ENCODE measurements at regions not wholly inside any gene's neighbourhood (a gene's known extent, or its start where the extent isn't known, plus 50 kb on each side); places are given as distances from the start of the nearest gene placed in this dataset.
A peak's percentile ranks its signal among the peaks of the same experiment; 100 is the strongest.

DNA sequence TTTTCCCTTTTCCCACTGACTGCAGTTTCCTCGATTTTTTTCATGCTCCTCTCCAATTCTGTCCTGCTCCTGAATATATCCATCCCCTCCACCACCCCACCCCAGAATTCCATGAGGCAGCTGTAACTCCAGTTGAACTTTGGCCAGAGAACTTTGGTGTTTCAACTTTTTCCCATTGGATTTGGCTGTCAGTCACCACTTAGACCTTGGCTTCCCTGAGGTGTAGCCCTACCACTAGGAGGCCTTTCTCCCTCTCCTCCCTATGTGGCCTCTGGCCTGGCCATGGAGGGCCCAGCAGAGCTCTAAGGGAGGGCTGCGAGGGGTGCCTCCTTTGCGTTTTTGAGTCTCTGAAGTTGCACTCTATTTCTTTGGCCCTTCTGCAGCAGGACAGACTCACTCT lies 261.3 kb downstream of the PIK3R1 start (continued):
- TF ChIP-seq RAD21 (CRISPR knock-in tag; conservative IDR thresholded peaks at IDR 0.05 in 1 of 2, IDR thresholded peaks at IDR 0.05 in 1 of 2): peak in 1 of 2 experiments; percentile 22; a peak in 1 of 4 replicates
- TF ChIP-seq ZZZ3 (IDR thresholded peaks at IDR 0.05): no peak
- TF ChIP-seq PRMT5 (CRISPR knock-in tag; IDR thresholded peaks at IDR 0.05): no peak
- TF ChIP-seq GABPB1 (CRISPR knock-in tag; IDR thresholded peaks at IDR 0.05): no peak
- TF ChIP-seq RBM22 (IDR thresholded peaks at IDR 0.05; ENCODE audit: low read depth, low read length, poor library complexity, severe bottlenecking): no peak
- peak; percentile 23 to 51 (median 30); a peak in 5 of 6 replicates for TF ChIP-seq CTCF (IDR thresholded peaks at IDR 0.05 in 2 of 3, conservative IDR thresholded peaks at IDR 0.05 in 1 of 3; ENCODE audit: insufficient read depth in 2 of 3, low read depth in 1 of 3, low read length in 3 of 3)
- no peak for TF ChIP-seq HDAC1 (IDR thresholded peaks at IDR 0.05)
- TF ChIP-seq JUNB (CRISPR knock-in tag; conservative IDR thresholded peaks at IDR 0.05): no peak

All from K562 (cell line).